ENCODE measurements at regions not wholly inside any gene's neighbourhood (a gene's known extent, or its start where the extent isn't known, plus 50 kb on each side); places are given as distances from the start of the nearest gene placed in this dataset.
"Not testable (repeated sequence)": the region's sequence is repeated elsewhere in the genome, so short reads cannot be mapped to it uniquely, and the experiment has no call there.

DNA sequence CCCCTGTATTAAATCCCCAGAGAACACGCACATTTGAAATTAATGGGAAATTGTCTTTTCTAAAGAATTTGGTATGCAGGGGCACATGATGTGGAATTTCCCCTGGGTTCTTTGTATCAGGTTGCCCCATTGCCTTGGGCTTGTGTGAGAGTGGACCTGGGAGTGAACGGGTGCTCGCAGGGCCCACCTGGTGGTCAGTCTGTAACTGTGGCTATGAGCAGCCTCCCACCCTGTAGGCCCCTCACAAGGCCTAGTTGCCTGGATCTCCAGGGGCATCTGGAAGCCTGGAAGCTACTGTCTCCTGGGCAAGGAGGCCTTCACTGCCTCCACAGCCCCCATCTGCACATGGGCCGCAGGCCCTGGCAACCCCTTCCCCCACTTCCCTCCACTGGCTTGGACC is 96.7 kb downstream of the SLC25A47 start:
- no peak for DNase-seq (ENCODE audit: low spot score)

DNA sequence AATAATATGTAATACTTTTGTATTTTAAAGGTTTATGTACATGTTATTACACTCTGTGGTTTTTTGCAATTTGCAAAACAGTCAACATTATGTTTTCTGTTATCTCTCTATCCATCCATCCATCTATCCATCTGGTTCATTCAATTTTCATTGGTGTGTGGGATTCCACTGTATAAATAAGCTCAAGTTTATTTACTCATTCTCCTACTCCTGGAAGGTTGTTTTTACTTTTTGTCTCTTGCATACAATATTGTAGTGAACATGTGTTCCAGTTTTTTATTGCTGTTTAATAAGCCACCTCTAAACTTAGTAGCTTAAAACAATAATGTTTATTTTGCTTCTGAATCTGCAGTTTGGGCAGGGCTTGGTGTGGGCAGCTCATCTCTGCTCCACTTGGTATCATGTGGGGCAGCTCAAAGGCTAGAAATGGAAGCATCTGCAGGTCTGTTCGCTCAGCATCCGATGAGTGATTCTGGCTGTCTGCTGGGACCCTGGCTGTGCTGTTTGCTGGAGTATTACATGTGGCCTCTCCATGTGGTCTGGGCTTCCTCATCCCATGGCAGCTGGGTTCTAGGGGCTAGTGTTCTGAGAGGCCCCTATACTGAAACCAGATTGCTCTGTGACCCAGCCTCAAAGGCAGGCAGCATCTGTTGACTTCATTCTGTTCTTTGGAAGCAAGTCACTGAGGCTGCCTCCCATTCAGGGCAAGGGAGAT is 98.8 kb downstream of the SLC25A47 start:
- no peak for DNase-seq (ENCODE audit: low spot score)

DNA sequence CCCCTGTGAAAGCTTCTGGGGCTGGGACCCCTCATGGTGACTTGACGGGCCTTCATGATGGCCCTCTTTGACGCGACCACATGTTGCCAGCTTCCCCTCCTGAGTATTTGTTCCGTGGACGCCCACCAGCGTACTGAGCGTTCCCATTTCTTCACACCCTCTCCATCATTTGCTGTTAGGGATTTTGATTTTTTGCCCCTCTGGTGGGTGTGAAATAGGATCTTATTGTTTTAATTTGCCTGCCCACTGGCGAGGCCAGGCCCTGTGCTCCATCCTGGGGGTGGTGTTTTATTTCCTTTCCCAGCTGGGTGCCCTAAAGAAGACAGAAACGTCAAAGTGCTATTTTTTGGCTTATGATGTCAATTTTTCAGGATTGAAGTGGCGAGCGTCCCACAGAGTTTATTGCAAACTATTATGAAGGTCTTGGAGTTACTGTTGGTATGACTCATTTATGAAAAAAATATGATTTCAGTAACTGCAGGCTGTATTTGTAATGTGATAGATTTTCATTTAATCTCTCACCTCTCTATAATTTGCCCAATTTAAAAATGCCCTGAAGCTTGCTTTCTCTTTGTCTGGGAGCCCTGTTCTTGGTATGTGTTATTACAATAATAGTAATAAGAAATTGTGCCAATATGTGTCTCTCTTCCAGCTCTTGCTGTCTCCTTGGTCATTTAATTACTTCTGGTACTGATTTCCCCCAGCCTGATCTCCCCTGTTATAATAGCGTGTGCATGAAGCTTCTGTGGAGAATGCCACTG is 99.6 kb downstream of the SLC25A47 start:
- no peak for DNase-seq (ENCODE audit: low spot score)

DNA sequence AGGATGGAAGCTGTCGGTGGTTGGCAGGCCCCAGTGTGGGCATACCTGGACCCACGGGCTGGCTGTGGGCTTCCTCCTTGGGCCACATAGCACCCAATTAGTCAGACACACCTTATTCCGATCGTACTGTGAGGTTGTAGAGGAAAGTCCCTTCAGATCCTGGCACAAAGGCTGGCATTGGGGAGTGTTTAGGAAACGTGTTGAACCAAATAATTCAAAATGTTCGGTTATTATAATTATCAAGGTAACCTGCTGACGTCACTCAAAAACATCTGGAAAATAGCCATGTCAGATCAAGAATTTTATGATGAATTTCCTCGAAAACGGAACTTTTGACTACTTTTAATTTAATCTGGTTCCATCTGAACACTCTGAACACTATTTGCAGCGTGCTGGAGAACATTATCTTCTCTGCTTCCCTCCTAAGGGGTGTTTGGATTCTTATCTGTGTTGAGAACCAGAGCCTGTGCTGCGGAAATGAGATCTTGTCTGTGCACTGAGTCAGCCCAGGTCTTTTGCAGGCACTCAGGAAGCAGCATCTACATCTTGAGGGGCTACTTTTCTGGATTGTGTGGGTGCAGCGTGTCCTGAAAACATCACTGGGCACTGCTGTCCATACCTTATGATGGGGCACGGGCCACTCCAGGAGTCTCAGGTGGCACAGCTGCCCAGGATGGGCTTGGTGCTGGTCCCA is 100.3 kb downstream of the SLC25A47 start:
- DNase-seq (ENCODE audit: low spot score) = no peak

DNA sequence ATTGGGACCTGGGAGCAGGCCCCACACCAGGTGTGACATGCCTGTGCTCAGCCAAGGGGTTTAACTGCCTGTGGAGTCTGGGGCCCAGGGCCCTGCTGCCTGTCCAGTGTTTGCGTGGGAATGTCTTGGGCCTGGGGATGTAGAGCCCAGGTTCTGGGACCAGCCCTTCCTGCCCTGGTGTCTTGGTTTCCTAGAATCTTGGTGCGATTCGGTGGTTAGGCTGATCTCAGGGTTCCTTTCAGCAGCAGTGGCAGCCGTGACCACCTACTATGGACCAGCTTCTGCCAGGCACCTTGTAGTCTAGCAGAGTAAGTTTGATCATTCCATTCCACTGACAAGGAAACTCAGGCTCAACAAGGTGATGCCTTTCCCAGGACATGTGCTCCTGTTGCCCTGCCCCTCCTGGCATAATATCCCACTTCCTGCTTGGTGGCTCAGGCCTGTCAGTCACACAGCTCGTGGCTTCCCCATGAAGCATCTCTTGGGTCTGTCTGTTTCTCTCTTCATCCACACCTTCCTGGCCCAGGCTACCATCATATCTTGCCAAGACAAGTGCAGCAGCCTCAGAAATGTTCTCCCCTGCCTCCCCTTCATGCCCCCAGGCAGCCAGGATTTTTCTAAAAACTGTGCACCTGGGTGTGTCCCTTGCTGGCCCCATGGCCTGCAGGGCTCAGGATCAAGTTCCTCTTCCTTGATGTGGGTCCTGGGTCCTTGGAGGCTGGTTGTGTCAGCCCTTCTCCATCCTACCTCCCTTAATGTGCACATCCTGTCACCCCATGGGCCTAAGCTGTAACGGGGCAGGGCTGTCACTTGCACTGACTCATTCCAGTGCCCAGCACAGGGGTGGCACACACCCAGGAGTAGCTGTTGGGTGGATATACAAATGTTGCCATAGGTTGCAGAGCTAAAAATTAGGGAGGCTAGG is 101.6 kb downstream of the SLC25A47 start:
- no peak for DNase-seq (ENCODE audit: low spot score)

DNA sequence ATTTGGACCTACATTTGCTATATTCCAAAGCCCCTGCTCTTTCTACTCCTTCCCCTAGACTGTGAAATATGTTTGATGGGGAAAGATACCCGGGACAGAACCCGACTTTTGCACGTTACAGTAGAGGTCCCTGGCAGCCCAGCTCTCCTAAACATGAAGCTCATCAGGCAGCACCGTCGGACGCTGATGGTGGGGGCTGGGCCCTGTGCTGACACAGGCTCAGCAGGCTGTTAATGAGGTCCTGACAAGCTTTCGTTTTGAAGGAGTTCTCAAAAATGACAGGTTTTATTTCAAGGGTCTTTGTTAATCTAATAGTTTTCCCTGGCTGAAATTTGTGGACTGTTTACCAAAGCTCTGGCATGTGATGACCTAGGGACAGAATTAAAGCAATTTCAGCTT is 102.3 kb downstream of the SLC25A47 start:
- DNase-seq (ENCODE audit: low spot score) = no peak

DNA sequence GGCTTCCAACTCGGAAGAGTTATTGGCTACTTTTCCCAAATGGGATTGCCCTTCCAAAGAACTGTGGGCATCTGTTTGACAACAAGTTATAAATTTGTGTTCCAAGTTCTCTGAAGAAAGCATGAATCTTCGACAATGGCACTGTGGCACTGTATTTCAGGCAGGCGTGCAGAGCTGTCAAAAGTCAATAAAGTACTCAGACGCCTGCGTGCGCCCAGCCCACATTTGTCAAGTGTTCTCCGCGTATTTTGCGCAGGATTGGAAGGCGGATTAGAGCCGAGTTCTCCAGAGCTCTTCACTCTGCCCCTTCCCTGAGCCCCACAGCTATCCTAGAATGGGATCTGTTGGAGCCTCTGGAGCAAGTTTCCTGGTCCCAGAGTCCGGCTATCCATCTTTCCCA is 103.2 kb downstream of the SLC25A47 start:
- no peak for DNase-seq (ENCODE audit: low spot score)

DNA sequence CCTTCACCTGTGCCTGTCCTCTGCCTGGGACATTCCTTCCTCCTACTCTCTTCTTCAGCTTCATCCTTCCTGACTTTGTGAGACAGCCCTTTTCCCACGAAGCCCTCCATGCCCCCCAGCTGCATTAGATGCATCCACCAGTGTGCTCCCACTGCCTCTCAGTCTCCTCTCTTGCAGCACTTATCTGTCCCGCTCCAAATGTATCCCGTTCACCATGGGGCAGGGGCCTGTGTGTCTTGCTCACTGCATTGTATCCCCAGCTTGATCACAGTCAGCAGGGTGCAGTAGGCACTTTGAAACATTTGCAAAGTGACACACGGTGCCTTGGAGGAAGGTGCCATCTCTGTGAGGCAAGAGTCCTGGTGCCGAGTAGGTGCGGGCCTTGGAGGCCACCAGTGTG is 104.0 kb downstream of the SLC25A47 start:
- DNase-seq (ENCODE audit: low spot score) = no peak

DNA sequence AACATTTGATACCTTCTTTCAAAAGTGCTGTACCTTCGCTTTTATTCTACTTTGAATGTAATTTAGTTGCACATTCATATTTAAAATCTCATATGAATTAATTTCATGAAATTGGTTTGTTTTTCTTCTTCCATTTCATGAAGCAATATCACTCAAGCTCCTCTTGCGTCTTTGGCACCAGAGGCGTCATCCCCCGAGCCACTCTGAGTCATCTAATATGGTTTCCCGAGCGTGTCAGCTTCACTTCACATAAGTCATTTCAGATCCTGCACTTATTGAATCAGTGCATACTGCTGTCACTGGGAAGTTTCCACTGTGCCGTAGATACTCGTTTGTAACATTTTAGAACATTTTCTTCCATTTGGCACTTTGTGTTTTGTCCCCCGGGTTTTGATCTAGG is 105.6 kb downstream of the SLC25A47 start:
- no peak for DNase-seq (ENCODE audit: low spot score)

DNA sequence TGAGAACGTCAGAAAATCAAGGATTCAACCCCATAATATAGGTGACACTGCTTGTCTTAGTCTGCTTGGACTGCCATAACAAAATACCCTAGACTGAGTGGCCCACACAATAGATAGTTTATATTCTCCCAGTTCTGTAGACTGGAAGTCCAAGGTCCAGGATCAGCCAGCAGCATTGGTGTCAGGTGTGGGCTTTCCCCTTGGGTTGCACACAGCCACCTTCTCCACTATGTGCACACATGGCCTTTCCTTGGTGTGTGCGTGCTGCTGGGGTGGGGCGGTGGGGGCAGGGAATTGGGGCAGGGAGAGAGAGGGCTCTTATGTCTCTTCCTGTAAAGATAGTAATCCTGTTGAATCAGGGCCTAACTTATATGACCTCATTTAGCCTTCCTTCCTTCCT is 106.4 kb downstream of the SLC25A47 start:
- peak; percentile 61 for DNase-seq (ENCODE audit: low spot score)

DNA sequence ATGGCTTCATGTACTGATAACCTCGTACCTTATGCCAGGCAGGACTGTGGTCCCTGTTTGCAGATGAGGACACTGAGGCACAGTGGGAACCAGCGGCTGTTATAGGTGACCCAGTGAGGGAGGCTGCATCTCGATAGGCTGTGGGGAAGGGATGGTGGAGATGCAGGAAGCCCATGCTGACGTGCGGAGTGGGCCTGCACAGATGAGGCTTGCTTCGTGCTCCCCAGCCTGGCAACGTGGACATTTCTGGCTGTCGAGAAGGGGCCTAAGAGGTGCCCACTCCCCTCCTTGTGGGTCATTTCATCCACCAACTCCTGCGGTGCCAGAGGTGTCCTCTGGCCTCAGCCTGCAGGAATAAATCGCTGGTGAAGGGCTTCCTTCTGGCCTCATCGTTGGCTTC is 107.4 kb downstream of the SLC25A47 start:
- no peak for DNase-seq (ENCODE audit: low spot score)

DNA sequence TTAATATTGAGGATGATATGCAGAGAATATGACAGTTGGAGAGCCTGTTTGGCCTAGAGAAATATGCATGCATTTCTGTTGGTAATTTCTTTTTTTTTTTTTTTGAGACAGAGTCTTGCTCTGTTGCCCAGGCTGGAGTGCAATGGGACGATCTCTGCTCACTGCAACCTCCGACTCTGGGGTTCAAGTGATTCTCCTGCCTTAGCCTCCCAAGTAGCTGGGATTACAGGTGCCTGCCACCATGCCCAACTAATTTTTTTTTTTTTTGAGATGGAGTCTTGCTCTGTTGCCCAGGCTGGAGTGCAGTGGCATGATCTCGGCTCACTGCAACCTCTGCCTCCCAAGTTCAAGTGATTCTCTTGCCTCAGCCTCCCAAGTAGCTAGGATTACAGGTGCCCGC is 108.3 kb downstream of the SLC25A47 start:
- DNase-seq (ENCODE audit: low spot score) = not testable (repeated sequence)

DNA sequence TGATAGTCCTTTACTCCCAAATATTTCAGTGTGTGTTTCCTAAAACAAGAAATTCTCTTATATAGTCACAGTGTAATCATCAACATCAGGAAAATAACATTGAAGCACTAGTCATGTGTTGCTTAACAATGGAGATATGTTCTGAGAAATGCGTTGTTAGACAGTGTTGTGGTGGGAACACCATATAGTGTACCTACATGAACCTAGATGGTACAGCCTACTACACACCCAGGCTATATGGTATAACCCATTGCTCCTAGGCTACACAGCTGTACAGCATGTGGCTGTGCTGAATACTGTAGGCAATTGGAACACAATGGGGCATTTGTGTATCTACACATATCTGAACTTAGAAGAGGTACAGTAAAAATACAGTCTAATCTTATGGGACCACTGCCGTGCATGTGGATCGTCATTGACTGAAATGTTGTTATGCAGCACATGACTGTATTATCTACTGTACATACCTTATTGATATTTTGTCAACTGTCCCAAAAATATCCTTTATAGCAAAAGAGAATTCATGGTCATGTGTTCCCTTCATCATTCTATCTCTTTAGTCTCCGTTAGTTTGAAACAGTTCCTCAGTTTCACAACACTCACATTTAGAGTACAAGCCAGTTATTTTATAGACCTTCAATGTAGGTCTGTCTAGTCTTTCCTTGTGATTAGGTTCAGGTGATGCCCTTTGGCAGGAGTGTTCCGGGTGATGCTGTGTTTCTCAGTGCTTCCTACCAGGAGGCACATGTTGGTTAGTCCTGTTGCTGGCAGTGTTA is 109.7 kb downstream of the SLC25A47 start:
- DNase-seq (ENCODE audit: low spot score) = no peak

DNA sequence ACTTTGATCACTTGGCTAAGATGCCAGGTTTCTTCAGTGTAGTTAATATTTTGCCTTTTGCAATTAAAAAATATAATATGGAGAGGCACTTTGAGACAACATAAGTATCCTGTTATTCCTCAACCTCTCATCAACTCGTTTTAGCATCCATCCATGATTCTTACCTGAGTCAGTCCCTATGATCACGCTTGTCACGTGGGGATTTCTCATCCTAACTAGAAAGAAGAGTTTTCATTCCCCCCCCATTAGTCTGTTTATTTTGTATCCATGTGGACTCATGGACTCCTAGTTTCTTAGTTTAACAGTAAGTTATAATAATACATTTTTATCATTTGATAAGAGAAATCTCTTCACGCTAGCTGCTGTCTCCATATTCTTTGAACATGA is 110.3 kb downstream of the SLC25A47 start:
- no peak for DNase-seq (ENCODE audit: low spot score)

DNA sequence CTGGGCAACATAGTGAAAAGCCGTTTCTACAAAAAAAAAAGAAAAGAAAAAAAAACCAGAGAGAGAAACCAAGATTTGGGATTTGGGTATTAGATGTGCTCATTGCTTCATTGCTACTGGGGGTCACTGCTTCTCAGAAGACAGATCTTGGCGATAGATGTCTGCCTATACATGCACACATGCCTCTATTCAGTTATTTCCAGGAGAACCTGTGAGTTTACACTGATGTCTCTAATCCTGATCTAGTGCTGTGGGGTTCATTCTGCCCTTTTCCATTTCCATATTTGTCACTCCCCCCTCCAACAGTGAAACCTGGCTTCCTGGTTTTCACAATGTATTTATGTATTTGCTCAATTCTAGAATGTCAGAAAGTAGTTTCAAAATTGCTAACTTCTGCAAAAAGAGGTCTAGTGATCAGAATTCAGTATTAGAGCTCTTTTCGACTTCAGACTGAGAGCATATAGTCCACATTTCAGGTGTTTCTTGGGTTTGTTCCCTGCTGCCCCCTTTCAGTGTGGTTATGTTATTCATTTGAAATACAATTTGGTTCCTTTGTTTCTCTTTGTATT is 111.0 kb downstream of the SLC25A47 start:
- DNase-seq (ENCODE audit: low spot score) = no peak

DNA sequence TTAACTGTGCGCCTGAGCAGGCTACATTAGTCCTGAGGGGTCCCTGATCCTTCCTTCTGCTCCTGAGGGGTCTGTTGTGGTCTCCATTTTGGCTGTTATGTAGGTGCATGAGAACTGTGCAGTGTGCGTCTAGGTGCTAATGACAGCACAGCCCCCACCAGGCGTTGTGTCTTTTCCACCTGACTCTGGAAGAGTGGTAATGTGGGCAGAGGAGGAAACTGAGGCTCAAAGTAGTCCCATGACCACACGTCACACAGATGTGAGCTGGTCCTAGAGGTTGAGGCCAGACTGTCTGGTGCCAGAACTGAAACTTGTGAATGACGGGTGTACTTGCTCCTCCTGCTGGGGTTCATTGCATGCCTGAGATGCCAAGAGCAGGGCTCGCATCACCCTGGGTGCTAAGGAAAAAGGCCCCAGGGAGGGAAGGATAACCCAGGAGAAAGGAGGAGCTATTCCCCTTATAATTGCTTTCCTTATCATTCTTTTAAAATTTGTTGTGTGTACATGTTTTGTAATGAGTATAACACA is 111.8 kb downstream of the SLC25A47 start:
- DNase-seq (ENCODE audit: low spot score) = no peak

DNA sequence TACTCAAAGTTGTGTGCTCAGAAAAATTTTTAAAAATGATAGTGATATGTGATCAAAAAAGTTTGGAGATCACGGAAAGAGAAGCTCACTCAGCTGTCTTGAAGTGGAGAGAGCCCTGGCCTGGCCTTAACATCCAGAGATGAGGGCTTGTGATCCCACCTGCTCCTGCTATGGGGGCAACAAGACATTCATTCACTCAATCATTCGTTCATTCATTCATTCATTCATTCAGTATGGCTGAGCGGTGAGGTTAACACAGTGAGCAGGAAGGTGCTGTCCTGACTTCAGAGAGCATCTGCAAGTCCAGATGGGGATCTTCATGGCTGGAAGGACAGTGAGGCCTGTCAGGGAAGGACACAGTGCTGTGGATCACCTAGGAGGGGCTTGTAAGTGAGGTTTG is 112.3 kb downstream of the SLC25A47 start:
- no peak for DNase-seq (ENCODE audit: low spot score)

DNA sequence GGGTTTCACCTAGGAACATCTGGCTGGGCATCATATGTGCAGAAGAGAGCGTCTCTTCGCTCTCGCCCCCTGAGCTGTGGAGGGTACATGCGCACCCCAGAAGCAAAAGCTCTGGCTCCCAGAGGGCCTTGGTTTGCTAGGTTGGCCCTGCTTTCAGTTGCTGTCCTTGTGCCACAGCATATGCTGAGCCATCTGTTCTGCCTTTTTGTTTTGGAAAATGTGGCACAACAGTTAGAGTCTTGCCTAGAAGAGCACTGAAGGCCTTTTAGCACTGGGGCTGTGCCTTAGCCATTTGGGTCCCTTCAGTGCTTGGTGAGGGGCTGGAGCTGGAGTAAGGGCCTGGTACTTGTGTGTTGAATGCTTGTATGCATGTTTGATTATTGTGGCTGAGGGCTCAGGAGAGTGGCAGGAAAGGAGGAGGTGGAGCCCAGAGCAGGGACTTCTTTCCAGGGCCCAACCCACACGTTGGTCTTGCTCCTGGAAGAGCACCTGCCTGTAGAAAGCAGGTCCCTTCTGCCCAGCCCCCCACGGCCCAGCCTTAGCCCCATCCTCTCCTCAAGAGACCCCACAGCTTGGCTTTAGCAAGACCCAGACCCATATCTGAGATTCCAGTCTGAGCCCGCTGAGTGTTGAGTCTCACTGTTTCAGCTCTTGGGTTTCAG is 113.7 kb downstream of the SLC25A47 start:
- no peak for DNase-seq (ENCODE audit: low spot score)

DNA sequence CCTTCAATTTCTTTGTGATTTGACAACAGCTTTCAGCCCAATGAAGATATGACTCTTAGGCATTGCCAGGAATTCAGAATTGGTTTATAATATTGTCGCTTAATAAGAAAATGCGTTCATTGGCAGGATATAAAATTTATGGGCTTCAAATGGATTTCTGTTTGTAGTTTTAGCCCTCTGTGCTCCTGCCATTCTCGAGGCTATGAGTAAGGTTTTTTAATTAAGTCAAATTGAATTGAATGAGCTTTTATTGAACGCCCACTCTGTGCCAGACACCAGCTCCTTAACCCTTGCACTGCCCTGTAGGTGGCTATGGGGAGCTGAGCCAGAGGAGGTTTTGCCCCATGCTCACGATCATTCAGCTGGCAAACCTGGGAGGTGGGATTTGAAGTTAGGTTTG is 115.1 kb downstream of the SLC25A47 start:
- DNase-seq (ENCODE audit: low spot score) = no peak
